ENCODE measurements at regions not wholly inside any gene's neighbourhood (a gene's known extent, or its start where the extent isn't known, plus 50 kb on each side); places are given as distances from the start of the nearest gene placed in this dataset.

DNA sequence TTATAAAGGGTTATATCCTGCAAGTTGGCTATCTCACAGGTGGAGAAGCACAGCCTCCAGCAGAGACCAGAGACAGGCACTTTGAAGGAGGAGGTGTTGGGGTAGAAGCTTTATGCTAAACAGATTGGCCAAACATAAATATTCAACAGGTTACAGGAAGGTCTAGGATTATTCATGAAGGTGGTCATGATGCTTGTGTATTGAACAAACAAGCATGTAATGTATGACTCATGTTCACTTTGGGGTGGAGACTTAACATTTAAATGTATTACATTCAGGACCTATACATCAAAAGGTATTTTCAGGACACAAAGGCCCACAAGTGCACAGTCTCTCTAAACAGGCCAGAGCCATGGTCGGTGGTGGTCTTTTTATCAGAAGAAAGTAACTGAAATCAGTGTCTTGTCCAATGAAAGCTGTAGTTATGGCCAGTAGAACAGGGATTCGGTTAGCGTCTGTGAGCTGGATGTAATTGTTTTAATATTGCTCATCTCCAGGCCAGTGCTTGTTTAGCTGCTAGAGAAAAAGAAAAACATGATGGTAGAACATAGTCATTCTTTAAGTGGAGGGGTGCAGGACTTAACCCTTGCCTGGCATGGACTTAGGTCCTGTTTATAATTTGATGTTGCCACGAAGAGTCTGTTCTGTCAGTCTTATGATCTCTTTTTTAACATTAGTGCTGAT lies 555.2 kb upstream of the PCDH10 start:
- no peak for TF ChIP-seq POLR2A (IDR thresholded peaks at IDR 0.05)
- TF ChIP-seq, protein P1, sequence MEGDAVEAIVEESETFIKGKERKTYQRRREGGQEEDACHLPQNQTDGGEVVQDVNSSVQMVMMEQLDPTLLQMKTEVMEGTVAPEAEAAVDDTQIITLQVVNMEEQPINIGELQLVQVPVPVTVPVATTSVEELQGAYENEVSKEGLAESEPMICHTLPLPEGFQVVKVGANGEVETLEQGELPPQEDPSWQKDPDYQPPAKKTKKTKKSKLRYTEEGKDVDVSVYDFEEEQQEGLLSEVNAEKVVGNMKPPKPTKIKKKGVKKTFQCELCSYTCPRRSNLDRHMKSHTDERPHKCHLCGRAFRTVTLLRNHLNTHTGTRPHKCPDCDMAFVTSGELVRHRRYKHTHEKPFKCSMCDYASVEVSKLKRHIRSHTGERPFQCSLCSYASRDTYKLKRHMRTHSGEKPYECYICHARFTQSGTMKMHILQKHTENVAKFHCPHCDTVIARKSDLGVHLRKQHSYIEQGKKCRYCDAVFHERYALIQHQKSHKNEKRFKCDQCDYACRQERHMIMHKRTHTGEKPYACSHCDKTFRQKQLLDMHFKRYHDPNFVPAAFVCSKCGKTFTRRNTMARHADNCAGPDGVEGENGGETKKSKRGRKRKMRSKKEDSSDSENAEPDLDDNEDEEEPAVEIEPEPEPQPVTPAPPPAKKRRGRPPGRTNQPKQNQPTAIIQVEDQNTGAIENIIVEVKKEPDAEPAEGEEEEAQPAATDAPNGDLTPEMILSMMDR (IDR thresholded peaks at IDR 0.05), result no peak
- H3K4me1 ChIP-seq, result no peaks in the 10 kb centered on the region
- no peaks in the 10 kb centered on the region for H3K27me3 ChIP-seq
- H3K27ac ChIP-seq, result no peak overlapping the region
- no peak overlapping the region for H3K4me3 ChIP-seq
- H3K36me3 ChIP-seq, result no peaks in the 10 kb centered on the region
- no peaks in the 10 kb centered on the region for H3K9me3 ChIP-seq
- 45 to 71% methylated on average over 4 of the region's 4 CpGs for WGBS, 2 donors
- DNase-seq, result no peak
- intact Hi-C loops (cut with DNase I), result no loop called here

DNA sequence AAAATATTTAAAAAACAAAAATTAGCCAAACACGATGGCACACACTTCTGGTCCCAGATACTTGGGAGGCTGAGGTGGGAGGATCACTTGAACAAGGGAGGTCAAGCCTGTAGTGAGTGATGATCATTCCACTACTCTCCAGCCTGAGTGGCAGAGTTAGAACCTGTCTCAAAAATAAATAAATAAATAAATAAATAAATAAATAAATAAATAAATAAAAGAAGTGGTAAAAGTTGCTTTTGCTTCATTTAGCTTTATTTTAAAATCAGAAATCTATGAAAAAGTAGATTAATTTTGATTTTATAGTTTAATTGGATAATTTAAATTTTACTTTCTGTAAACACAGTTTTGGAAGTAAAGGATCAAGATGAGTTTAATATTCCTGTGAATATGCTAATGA lies 552.9 kb upstream of the PCDH10 start:
- TF ChIP-seq, protein P1 (IDR thresholded peaks at IDR 0.05), result no peak
- TF ChIP-seq POLR2A (IDR thresholded peaks at IDR 0.05), result no peak
- 68 to 88% methylated on average over 1 of the region's 1 CpG for WGBS, 2 donors
- Histone ChIP-seq H3K27me3 (no peaks in the 10 kb centered on the region), H3K27ac (no peak overlapping the region), H3K36me3 (no peaks in the 10 kb centered on the region), H3K4me3 (no peak overlapping the region), H3K4me1 (no peaks in the 10 kb centered on the region), H3K9me3 (no peaks in the 10 kb centered on the region)
- no peak for DNase-seq
- intact Hi-C loops (cut with DNase I), result no loop called here

DNA sequence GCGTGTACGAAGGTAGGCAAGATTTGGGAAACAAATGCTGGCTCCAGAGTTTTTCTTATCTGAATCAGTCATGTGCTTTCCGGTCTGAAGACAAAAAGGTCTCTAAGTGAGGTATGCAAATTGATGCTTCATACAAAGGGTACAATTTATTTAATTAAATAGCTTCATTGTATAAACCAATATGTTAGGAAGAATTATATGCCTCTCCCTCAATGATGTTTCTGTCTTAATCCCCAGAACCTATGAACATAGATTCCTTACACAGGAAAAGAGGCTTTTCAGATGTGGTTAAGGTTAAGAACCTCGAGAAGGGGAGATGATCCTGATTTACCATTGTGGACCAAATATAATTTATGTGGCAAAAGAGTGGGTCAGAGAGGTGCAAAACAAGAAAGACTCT lies 543.5 kb upstream of the PCDH10 start:
- no peaks in the 10 kb centered on the region for H3K4me1 ChIP-seq
- DNase-seq, result no peak
- H3K4me3 ChIP-seq, result no peak overlapping the region
- WGBS, 2 donors, result 47 to 48% methylated on average over 4 of the region's 4 CpGs
- no peak for TF ChIP-seq POLR2A (IDR thresholded peaks at IDR 0.05)
- TF ChIP-seq, protein P1 (IDR thresholded peaks at IDR 0.05), result no peak
- H3K27me3 ChIP-seq, result no peaks in the 10 kb centered on the region
- H3K9me3 ChIP-seq, result no peaks in the 10 kb centered on the region
- H3K36me3 ChIP-seq, result no peaks in the 10 kb centered on the region
- H3K27ac ChIP-seq, result no peak overlapping the region
- intact Hi-C loops (cut with DNase I), result no loop called here

DNA sequence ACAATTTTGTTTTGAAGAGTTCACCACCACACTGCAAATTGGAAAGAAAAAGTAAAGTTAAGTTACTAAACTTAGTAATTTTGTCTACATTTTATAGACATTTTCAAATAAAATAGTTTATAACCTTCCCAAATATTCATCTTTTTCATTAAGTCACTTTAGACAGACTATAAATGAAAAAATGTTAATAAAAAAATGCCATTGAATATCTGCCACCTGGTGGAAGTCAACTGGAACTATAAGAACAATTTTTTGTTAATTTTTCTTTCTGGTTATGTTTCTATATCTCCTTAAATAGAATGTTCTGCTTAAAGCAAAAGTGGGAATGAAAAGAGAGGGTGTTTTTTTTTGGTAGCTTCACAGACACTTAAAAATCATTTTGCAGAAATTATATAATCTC lies 534.4 kb upstream of the PCDH10 start:
- Histone ChIP-seq H3K4me3 (no peak overlapping the region), H3K27me3 (no peaks in the 10 kb centered on the region), H3K4me1 (no peaks in the 10 kb centered on the region), H3K36me3 (no peaks in the 10 kb centered on the region), H3K9me3 (no peaks in the 10 kb centered on the region), H3K27ac (no peak overlapping the region)
- intact Hi-C loops (cut with DNase I), result no loop called here
- TF ChIP-seq, protein P1 (IDR thresholded peaks at IDR 0.05), result peak in 3 of 6 experiments; percentile 17 to 37 (median 20)
- no peak for TF ChIP-seq POLR2A (IDR thresholded peaks at IDR 0.05)
- no peak for DNase-seq

DNA sequence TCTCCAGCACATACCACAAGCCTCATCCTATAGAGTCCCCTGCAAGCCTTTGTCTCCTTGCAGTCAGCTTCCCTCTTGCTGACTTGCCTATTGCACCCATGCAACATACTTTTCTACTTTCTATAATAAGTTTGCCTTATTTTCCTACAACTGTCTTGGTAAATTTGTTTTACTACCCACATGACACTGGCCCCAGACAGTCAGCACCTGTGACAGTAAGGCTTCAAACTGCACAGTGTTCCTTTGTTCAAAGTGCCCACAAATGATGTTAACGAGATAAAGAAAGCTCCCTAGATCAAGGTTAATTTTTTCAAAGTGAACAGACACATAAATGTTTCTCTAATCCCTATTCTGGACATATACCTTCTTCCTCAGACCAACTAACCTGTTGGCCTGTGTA lies 529.1 kb upstream of the PCDH10 start:
- 33 to 56% methylated on average over 1 of the region's 1 CpG for WGBS, 2 donors
- Histone ChIP-seq H3K4me3 (no peak overlapping the region), H3K27ac (no peak overlapping the region), H3K36me3 (no peaks in the 10 kb centered on the region), H3K4me1 (no peaks in the 10 kb centered on the region), H3K27me3 (no peaks in the 10 kb centered on the region), H3K9me3 (no peaks in the 10 kb centered on the region)
- intact Hi-C loops (cut with DNase I), result no loop called here
- TF ChIP-seq POLR2A (IDR thresholded peaks at IDR 0.05), result no peak
- TF ChIP-seq, protein P1 (IDR thresholded peaks at IDR 0.05), result no peak
- DNase-seq, result no peak

Data from esophagus squamous epithelium (tissue), 5 donors.